ENCODE measurements at regions not wholly inside any gene's neighbourhood (a gene's known extent, or its start where the extent isn't known, plus 50 kb on each side); places are given as distances from the start of the nearest gene placed in this dataset.

DNA sequence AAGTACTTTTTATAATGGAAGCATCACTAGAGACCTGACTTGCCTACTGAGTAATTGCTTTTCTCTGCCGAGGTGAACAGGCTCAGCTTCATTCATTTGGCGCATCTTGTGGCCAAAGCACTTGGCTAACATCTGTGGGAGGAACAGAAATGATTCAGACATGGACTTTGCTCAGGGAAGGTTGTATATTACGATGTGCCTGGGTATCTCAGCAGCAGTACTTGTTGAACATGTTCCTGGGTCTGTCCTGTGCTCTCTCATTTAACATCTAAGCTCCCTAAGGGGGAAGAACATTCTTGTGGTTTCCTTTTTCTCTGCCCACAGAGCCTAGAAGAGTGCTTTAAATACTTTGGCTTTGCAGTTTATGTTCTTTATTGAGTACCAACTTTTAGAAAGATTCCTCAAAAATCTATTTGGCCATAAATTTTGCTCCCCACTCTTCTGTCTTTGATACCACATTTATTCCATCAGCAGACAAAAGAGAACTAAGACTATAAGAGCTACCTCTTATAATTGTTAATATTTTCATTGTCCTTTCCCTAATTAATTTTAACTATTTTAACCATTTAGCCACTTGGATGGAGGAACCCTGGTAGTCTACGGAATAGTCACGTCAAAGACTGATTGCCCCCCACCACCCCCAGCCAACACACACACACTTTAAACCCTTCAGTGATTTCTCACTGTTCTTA lies 101.2 kb upstream of the EGLN3 start:
- TF ChIP-seq NFIC (IDR thresholded peaks at IDR 0.05) = no peak
- TF ChIP-seq FOXM1 (IDR thresholded peaks at IDR 0.05; ENCODE audit: borderline replicate concordance, low read depth) = no peak
- TF ChIP-seq MAX (IDR thresholded peaks at IDR 0.05) = no peak
- TF ChIP-seq EP300 (IDR thresholded peaks at IDR 0.05; ENCODE audit: borderline replicate concordance) = no peak
- TF ChIP-seq CEBPB (IDR thresholded peaks at IDR 0.05) = no peak
- no peak for TF ChIP-seq YY1 (IDR thresholded peaks at IDR 0.05; ENCODE audit: low read depth)
